Kidney capillary endothelial cell (primary cell): ENCODE measurements at regions not wholly inside any gene's neighbourhood (a gene's known extent, or its start where the extent isn't known, plus 50 kb on each side); places are given as distances from the start of the nearest gene placed in this dataset.
"Not testable (repeated sequence)": the region's sequence is repeated elsewhere in the genome, so short reads cannot be mapped to it uniquely, and the experiment has no call there.

Experiments
- DNase-seq: peaks from one replicate; pipeline ENCODE4 v3.0.0-alpha.2; 2018; ENCODE audit warnings: low spot score

- no peak for DNase-seq
Observed at GRCh38 chr6:168255283-168255881, 64.2 kb downstream of the DACT2 start.

DNA sequence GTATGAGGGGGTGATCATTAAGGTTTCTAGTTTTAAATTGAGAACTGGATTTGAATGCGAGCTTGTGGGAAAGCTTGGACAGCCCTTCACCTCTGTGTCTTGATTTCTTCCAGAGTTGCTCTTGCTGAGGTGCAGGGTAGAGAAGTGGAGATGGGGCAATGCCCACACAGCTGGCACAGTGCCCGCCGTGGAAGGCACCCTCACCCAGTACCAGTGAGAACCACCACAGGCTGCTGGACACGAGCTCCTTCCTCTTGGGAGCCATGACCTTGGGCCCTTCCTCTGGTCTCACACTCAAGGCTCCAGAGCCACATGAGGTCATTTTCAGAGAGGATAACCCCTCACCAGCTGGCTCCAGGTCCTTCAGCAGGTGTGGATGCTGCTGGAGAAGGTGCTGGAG, 67.3 kb downstream of the DACT2 start:
- no peak for DNase-seq

DNA sequence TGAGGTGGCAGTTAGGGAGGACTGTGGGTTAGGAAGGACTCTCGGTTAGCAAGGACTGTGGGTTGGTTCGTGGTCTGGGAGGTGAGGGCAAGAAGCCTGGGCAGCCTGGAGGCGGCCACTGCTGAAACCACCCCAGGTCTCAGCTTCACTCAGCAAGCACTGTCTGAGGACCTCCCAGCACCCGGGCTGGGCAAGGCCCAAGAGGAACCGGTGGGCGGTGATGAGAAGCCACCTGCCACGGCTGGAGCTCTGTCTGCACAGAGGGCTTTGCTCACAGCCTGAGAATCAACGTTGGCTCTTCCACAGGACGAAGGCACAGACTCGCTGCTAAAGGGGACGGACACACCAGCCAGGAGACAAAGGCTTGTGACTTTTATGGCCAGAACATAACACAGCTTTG, 69.3 kb downstream of the DACT2 start:
- DNase-seq, result no peak

- no peak for DNase-seq
Observed at GRCh38 chr6:168249746-168250145, 69.8 kb downstream of the DACT2 start.

DNA sequence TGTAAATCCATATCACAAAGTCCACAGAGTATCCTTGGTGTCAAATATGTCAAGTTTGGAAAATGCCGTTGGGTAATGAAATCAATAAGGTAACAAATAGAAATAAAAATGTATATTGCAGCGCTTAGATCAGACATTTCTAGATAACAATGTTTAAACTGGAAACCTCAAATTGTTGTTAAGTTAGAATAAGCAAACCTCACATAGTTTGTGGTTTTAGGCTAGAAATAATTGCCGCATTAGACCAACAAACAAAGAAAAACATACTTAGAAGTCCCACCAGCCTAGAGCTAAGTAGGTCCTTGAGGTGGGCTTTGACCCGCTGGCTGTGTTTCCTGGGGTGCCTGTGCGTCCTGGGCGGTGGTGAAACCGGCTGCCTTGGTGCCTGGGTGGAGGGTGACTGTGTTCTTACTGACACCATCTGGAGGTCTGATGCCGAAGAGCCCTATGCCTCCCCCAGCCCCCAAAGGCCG, 71.4 kb downstream of the DACT2 start:
- no peak for DNase-seq

DNA sequence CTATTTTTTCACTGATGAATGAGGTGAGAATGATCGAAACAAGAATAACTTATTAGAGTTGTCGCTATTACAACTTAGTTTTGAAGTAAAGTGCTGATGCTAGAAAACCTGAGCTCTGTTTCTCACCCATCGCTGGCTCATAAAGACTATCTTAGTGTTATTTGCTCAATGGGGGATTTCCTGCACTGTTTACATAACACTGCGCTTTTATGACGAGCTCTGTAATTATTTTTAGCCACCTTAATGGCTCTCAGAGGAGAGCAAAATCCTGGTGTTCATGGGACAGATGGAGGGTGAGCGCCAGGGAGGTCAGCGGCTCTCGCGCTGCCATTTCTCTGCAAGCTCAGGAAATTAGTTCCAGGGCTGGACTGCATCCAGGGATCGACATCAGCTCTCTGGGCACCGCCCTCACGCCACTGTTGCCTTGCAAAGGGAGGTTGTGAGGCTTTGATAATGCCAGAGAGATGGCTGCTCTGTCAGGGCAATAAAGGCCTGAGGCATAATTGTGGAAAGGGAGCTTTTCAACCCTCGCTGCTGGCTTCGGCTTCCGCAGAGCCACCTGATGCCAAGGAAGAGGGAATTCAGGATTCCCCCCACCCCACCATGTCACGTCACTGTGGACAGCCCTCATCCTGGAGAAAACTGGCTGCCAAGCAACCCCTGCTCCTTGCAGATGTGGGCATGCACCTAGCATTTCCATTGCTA, 72.0 kb downstream of the DACT2 start:
- no peak for DNase-seq

- DNase-seq, result no peak
Observed at GRCh38 chr6:168244961-168245551, 74.5 kb downstream of the DACT2 start.

- no peak for DNase-seq
Observed at GRCh38 chr6:168243812-168244376, 75.7 kb downstream of the DACT2 start.

GRCh38 chr6:168242940-168243225, 76.7 kb downstream of the DACT2 start:
- no peak for DNase-seq

DNA sequence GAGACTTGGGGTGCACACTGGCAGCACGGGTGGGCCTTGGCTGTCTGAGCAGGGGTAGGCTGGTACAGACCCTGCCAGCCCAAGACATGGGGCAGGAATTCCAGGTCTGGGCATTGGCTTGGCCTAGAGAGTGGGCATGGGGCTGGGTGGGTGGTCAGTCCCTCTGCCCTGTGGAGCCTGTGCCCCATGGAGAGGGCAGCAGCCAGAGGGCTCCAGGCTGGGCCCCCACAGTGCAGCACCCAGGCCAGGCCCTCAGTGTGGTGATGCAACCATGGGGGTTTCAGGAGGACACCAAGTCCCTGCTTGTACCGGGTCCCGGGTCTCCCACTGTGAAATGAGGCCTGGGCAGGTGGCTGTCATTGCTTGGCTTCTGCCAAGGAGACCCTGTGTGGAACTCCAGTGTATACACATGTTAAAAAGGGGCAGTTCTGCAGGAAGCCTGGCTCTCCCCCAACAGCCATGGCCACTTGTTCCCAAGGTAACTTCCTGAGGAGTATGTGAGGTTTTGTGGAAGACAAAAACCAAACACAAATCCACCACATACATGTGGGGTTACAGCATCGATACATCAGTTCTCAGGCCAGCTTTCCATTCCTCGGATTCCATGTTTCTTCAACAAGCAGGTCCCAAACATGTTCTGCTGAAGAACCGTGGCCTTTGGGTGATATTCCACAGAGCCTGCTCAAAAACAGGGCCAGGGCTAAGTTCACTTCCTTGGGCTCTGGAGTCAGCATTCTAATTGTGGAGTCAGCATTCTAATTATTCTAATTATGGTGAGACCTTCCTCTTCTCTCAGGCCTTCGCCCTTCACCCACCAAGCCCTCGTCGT, 77.3 kb downstream of the DACT2 start:
- no peak for DNase-seq

DNA sequence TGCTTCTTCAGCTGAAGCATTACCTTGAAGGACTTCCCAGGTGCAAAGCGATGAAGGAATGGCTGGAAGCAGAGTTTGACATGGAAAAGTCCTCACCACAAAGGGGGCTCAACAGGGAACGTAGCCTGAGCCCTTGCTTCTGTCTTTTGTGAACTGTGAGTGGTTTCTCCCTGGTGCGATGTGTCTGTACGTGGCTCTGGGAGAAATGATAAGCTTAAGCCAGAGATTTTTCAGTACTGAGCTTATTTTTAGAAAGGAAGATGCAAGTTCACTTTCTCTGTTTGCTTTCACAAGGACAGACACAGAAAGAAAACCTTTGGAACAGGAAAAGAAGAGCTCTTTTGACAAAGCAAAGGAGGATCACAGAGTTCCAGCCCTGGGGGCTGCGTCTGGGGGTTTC, 79.4 kb downstream of the DACT2 start:
- DNase-seq, result no peak

- no peak for DNase-seq
Observed at GRCh38 chr6:168239044-168239773, 80.4 kb downstream of the DACT2 start.

GRCh38 chr6:168238159-168238909, 81.2 kb downstream of the DACT2 start:
- DNase-seq, result no peak

- not testable (repeated sequence) for DNase-seq
Observed at GRCh38 chr6:168233875-168234213, 85.7 kb downstream of the DACT2 start.

DNA sequence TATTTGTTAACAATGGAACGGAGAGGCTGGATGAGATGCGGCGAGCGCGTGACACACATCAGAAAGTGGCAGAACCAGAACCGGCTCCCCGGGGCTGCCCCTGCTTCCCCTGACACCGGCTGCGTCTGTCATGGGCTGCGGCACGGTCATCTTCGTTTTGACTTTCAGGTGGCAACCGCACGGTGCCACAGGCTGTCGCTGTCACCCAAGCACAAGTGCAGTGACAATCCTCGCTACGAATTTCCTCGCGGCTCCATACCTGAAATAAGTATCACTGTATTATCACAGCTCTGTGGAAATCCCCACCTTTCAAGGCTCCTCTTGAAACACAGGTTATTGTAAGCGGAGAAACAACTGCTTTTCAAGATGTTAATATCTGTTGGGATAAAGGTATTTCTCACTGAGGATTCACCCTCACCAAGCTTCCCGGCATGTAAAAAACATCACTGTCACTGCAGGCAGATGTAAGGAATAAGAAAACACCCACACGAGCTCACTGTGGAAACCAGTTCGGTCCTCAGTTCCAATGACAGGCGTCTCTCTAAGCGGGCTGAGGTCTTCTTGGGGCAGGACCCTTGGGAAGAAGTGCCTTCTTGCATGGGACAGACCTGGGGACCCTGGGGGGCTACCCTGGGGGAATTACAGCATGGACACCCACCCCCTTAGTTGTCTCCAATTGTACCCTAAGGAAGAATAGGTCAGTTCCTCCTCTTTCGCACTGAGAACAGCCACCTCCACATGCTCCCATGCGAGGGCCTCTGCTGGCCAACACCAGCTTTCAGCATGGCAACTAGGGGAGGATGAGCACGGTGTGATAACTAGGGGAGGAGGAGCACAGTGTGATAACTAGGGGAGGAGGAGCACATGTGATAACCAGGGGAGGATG, 86.3 kb downstream of the DACT2 start:
- no peak for DNase-seq

DNA sequence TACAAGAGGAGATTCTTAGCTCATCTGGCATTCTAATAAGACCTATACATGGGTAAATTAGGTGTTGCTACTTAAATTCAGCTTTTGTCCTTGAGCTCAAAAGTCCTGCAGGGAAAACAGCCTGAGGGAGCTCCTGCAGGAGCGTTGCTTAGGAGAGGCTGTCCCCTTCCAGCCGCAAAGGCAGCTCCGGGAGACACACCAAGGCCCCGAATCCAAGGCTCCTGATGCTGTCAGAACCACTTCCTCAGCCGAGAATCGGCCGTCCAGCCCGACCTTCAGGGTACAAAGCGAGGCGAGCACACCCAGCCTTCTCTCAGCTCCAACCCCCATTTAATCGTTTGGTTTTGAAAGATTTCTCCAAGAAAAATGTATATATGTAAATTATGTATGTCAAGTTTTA, 87.0 kb downstream of the DACT2 start:
- no peak for DNase-seq

DNA sequence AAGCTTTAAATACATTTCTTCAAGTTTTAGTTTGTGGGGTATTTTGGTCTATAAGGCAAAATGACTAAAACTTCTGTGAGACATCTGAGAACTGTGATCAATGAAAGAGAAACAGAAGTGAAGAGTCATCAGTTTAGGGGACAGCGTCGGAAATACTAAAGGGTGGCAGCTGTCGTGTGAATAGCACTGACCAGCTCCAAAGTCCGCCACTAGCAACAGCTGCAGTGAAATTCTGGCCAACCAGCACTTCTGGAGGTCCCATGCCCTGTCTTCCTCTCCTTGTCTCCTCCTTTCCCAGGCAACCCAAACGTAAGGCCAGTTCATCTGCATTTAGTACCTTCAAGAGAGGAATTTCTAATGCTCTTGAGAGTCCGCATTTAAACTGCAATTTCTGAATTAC, 87.5 kb downstream of the DACT2 start:
- no peak for DNase-seq

DNA sequence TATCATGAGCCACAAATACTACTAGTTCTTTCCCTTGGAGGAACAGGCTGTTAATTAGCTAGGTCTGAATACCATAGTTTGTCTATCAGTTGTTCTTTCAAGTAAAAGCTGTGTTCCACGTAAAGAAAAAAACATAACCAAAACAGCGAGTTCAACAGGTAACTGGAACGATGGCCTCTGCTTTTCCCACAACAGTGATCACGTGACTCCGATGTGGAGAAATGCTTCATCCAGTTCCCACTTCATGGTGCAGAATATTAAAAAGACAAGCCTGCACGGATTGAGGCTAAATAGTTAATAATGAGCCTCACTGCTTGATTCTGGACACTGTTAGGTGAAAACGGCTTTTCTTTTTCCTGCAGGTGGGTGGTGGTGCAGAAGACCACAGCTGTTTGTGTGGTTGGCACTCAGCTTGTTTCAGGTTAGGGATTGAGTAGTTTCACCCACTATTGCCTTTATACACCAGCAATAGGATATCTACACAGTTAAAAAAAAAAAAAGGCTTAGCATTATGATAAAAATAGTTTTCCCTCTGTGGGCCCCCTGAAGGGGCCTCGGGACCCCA, 88.1 kb downstream of the DACT2 start:
- no peak for DNase-seq

GRCh38 chr6:168229368-168229752, 90.2 kb downstream of the DACT2 start:
- DNase-seq, result no peak
